SU-DHL-6 (cell line): ENCODE measurements at regions not wholly inside any gene's neighbourhood (a gene's known extent, or its start where the extent isn't known, plus 50 kb on each side); places are given as distances from the start of the nearest gene placed in this dataset.

Experiments used
- H2AFZ ChIP-seq: fragments of 200-600 bp; sonication (generic); 2 replicates; pipeline ENCODE4 v1.6.1; 2014; ENCODE audit warnings: low read depth, mild to moderate bottlenecking, moderate library complexity, mixed read lengths, antibody characterized with exemption, low read length; ENCODE audit not compliant: severe bottlenecking
- H3F3A ChIP-seq: fragments of 200-600 bp; shearing (Covaris generic); 2 replicates; pipeline ENCODE4 v1.6.0; 2016; ENCODE audit warnings: antibody characterized with exemption, mild to moderate bottlenecking; ENCODE audit not compliant: insufficient read depth
- H3K27ac ChIP-seq: fragments of 200-600 bp; sonication (generic); 2 replicates; pipeline ENCODE4 v1.5.1; 2016; ENCODE audit warnings: low read depth, mild to moderate bottlenecking, low read length, moderate library complexity, mixed read lengths
- H3K27me3 ChIP-seq: fragments of 200-600 bp; sonication (generic), shearing (Covaris generic); 2 replicates; pipeline ENCODE4 v1.6.0; 2014; ENCODE audit warnings: mild to moderate bottlenecking, low read length
- H3K36me3 ChIP-seq: fragments of 200-600 bp; sonication (generic); 2 replicates; pipeline ENCODE4 v1.6.1; 2014; ENCODE audit warnings: mild to moderate bottlenecking, low read length, mixed read lengths
- H3K4me2 ChIP-seq: fragments of 300-600, 200-600 bp; shearing (Covaris generic), sonication (generic); 2 replicates; pipeline ENCODE4 v1.6.0; 2014; ENCODE audit warnings: low read length, low read depth, mild to moderate bottlenecking; ENCODE audit not compliant: poor library complexity, severe bottlenecking
- H3K4me3 ChIP-seq: fragments of 200-600 bp; sonication (generic); 2 replicates; pipeline ENCODE4 v1.5.1; 2014; ENCODE audit warnings: antibody characterized with exemption, low read length, mild to moderate bottlenecking, mixed read lengths; ENCODE audit not compliant: insufficient read depth, poor library complexity, severe bottlenecking
- H3K79me2 ChIP-seq: fragments of 200-600 bp; sonication (generic); 2 replicates; pipeline ENCODE4 v1.6.1; 2014; ENCODE audit warnings: mild to moderate bottlenecking, low read length, moderate library complexity; ENCODE audit not compliant: insufficient read depth
- H3K9ac ChIP-seq: fragments of 200-600 bp; sonication (generic); 2 replicates; pipeline ENCODE4 v1.7.0; 2014; ENCODE audit warnings: mild to moderate bottlenecking, low read length
- H3K9me2 ChIP-seq: fragments of 200-600 bp; sonication (generic); replicated peaks from 2 replicates; pipeline ENCODE4 v1.6.1; 2014; ENCODE audit warnings: low read length; ENCODE audit not compliant: insufficient read depth
- H3K9me3 ChIP-seq: fragments of 200-600 bp; sonication (generic); 2 replicates; pipeline ENCODE4 v1.6.1; 2014; ENCODE audit warnings: low read length, mixed read lengths; ENCODE audit not compliant: insufficient read depth
- H4K20me1 ChIP-seq: fragments of 200-600 bp; sonication (generic); 2 replicates; pipeline ENCODE4 v1.6.1; 2014; ENCODE audit warnings: low read depth, mild to moderate bottlenecking, antibody characterized with exemption, low read length, moderate library complexity, mixed read lengths
- CTCF ChIP-seq: fragments of 200-600 bp; sonication (generic); IDR thresholded peaks from one replicate; pipeline ENCODE4 v1.5.1; 2017; ENCODE audit warnings: antibody characterized with exemption, mild to moderate bottlenecking, low read length, moderate library complexity; ENCODE audit not compliant: insufficient read depth, poor library complexity, severe bottlenecking
- EZH2phosphoT487 ChIP-seq: fragments of 200-600 bp; sonication (generic), shearing (Covaris generic); conservative IDR thresholded peaks from 2 replicates; pipeline ENCODE4 v1.6.1; 2018; ENCODE audit warnings: mild to moderate bottlenecking, antibody characterized with exemption, low read length, moderate library complexity, mixed read lengths

DNA sequence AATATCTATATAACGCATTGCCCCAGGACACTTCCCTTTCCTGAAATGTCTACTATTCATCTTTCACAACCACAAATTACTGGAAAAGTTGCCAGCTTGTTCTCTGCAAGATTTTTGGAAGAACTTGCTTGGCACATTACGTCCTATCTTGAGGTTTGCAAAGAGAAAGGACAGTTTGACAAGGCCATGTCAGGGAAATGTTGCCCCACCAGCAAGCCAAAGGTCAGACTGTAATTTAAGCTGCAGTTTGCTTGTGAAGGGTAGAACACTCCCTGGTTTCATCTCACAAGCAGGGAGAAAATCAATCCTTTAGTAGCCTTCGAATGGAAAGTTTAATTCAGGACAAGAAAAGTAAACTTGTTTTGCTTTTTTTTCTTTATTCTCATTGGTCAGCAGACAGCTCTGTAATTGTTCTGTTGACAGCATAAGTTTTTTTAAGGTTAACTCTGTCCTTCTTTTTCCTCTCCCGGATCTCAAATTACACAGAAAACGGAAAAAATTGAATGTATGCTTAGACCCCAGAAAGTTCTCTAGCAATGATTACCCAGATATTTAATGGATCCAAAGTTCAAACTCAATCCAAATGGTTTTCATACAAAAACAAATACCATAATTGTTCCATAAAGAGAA is 541.8 kb upstream of the NRSN1 start:
- no peaks in the 10 kb centered on the region for H3K9me3 ChIP-seq
- no peaks in the 10 kb centered on the region; the same call in 1 of the 2 replicates for H4K20me1 ChIP-seq
- no peaks in the 10 kb centered on the region for H3K79me2 ChIP-seq
- H3F3A ChIP-seq, result no peaks in the 10 kb centered on the region
- no peak overlapping the region for H3K4me2 ChIP-seq
- no peaks in the 10 kb centered on the region for H3K27me3 ChIP-seq
- no peak overlapping the region for H3K9ac ChIP-seq
- no peak overlapping the region for H2AFZ ChIP-seq
- no peak overlapping the region for H3K4me3 ChIP-seq
- no peaks in the 10 kb centered on the region; the same call in 1 of the 2 replicates for H3K36me3 ChIP-seq
- H3K9me2 ChIP-seq, result no peaks in the 10 kb centered on the region
- TF ChIP-seq EZH2phosphoT487 (no peak), CTCF (no peak)
- no peak overlapping the region for H3K27ac ChIP-seq

DNA sequence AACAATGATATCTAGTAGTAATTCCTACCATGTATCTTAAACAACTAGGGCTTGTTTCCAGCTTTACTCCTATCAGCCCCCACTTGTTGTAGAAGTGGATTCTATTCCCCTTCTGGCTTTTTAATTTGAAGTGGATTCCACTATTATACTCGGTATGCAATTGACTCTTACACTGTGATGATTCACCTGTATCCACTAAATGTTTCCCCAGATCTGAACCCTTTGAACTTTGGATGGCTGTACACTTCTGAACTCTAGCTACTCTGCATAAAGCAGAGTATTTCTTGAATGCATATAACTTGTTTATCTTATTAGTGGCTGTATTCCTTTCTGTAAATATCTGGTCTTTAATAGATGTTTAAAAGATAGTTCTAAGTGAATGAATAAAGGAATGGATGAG is 538.4 kb upstream of the NRSN1 start:
- Histone ChIP-seq H3K27me3 (no peaks in the 10 kb centered on the region), H3F3A (no peaks in the 10 kb centered on the region), H2AFZ (no peak overlapping the region), H3K36me3 (no peaks in the 10 kb centered on the region; the same call in 1 of the 2 replicates), H3K27ac (no peak overlapping the region), H3K4me2 (no peak overlapping the region), H3K9me3 (no peaks in the 10 kb centered on the region), H4K20me1 (no peaks in the 10 kb centered on the region), H3K79me2 (no peaks in the 10 kb centered on the region), H3K9ac (no peak overlapping the region), H3K9me2 (no peaks in the 10 kb centered on the region), H3K4me3 (no peak overlapping the region)
- TF ChIP-seq EZH2phosphoT487 (no peak), CTCF (no peak)

- H3K9me3 ChIP-seq, result no peaks in the 10 kb centered on the region
- no peaks in the 10 kb centered on the region for H3K79me2 ChIP-seq
- H3K4me3 ChIP-seq, result no peak overlapping the region
- no peaks in the 10 kb centered on the region for H3K9me2 ChIP-seq
- no peak overlapping the region for H2AFZ ChIP-seq
- no peaks in the 10 kb centered on the region for H3K27me3 ChIP-seq
- no peak overlapping the region for H3K9ac ChIP-seq
- H3K27ac ChIP-seq, result no peak overlapping the region
- TF ChIP-seq CTCF (no peak), EZH2phosphoT487 (no peak)
- H3K4me2 ChIP-seq, result no peak overlapping the region
- H4K20me1 ChIP-seq, result no peaks in the 10 kb centered on the region
- H3F3A ChIP-seq, result no peaks in the 10 kb centered on the region
- H3K36me3 ChIP-seq, result no peaks in the 10 kb centered on the region; the same call in 1 of the 2 replicates
These were observed 536.2 kb upstream of the NRSN1 start for GRCh38 chr6:23589811-23590210.
